HG03280 (cell line): ENCODE measurements at regions not wholly inside any gene's neighbourhood (a gene's known extent, or its start where the extent isn't known, plus 50 kb on each side); places are given as distances from the start of the nearest gene placed in this dataset.

Source experiments
- ATAC-seq: cut with Tn5 transposase; IDR thresholded peaks from one replicate; pipeline ENCODE4 v1.9.1; 2021; ENCODE audit warnings: mild to moderate bottlenecking, moderate library complexity; ENCODE audit not compliant: unreplicated experiment

DNA sequence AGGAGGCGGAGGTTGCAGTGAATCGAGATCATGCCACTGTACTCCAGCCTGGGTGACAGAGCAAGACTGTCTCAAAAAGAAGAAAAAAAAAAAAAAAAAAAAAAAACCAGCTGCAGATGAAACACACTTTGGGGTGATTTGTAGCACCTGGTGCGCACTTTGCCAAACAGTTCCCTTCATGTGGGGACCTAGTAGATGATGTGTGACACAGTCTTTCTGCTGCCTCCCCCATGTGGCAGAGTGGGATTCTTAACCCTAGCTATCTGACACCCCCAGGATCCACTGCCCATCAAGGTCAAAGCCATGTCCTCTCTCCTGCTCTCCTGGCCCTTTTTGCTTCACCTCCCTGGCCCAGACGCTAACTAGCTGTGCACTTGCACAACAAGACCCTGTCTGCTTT is 52.1 kb upstream of the PDZD8 start:
- ATAC-seq: no peak

DNA sequence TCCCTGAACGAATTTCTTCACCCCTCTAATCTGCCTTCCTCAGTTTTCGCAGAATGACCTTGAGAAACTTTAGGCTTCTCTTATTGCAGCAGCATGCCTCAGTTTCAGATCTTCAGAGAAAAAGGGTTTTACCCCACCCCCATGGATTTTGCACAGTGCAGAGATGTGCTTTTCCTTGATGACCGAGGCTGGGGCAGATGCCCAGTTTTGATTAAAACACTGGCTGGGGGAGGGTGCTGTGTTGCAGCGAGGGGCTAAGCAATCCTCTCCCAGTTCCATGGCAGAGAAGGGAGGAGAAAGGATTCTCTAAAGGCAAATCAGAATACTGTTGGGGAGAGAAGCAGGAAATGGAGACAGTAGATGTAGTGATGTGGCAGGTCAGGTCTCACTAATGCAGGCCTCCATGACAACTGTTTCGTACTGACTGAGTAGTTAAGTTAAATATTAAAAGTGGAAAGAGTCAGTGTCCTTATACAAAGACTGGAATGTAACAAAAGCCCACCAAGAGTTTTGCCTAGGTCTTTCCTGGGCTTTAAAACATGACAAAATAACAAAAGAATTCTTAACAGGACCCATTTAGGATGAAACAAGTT is 50.8 kb upstream of the PDZD8 start:
- no peak for ATAC-seq

DNA sequence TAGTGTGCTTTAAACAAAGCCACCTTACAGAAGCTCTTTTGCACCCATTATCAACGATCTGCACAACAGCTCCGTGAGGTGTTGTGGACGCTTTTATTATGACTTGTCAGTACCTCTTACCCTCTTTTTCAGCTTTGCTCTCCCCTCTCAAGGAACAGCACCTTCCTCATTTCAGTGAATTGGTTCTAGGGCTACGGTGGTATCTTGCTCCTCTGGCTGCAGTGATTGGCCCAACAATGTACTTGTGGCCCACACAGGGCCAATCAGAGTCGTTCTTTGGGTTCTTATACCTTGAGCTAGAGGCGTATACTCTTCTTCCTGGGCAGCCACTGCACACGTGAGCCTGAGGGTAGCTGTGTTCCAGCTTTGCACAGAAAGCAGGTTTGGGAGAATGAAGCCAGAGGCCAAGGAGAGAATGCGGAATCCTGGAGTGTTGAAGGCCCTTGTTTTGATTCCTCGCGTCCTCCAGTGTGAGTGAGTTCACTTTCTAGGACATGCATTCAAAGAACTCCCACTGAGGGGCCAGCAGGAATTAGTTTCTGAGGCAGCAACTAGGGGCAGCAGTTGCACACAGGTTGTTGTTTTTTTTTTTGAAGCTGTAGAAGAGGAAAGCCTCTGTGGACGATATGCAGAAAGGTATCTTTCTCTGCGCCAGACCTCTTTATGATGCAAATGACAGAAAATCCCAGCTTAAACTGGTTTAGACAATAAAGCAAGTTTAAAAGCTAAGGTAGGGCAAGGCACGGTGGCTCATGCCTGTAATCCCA is 49.8 kb upstream of the PDZD8 start:
- ATAC-seq: no peak
